TTC549 (cell line): ENCODE measurements at regions not wholly inside any gene's neighbourhood (a gene's known extent, or its start where the extent isn't known, plus 50 kb on each side); places are given as distances from the start of the nearest gene placed in this dataset.
"Not testable (repeated sequence)": the region's sequence is repeated elsewhere in the genome, so short reads cannot be mapped to it uniquely, and the experiment has no call there.

Experiments used
- FAIRE-seq: peaks from 2 replicates; lab custom pipeline; 2012; peaks lifted over from hg19 to GRCh38; lab: Jason Lieb, UNC

DNA sequence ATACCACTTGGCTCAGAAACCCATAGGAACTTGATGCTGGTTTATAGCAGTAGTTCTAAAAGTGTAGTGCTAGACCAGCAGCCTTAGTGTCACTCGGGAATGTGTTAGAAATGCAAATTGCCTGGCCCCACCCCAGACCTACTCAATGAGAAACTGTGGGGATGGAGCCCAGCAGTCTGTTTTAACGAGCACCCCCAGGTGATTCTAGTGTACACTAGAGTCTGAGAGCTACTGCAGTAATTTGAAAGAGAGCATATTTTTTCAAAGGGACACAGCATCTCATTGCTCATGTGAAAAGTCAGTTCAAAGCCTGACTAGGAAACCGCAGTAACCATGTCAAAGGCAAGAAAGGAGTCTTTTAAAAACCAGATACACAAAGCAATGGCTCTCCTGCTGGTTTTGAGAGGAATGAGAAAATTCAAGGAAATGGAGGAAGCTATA is 313.4 kb downstream of the SQOR start:
- no peak for FAIRE-seq

DNA sequence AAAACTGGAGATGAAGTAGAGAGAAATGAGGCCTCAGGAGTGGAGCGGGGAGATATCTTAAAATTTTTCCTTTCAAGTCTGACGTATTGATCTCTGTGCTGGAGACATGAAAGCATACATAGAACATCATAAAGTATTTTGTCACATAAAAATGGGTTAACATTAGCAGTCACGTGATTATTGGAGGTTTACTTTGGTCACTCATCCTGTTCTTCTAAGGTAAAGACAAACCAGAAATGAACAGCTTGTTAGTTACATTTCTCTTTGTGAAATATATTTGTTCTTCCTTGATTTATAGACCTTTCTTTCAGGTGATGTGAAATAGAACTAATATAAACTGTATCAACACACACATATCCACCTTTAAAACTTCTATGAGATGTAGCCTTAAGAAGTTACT is 324.1 kb downstream of the SQOR start:
- FAIRE-seq, result no peak

DNA sequence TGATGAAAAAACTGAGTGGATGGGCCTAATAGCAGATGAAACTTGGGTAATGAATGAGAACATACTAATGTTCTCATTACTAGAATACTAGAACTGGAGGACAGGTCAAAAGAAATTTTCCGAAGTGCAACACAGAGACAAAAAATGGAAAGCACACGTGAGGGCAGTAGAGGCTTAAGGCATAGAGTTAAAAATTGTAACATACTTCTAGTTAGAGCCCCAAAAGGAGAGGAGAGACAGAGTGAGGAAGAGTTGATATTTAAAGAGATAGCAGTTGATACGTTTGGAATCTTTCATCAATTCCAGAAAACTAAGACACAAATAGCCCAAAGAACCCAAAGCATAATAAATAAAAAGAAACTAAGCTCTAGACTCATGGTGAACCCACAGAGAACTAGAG is 327.9 kb downstream of the SQOR start:
- FAIRE-seq, result no peak

DNA sequence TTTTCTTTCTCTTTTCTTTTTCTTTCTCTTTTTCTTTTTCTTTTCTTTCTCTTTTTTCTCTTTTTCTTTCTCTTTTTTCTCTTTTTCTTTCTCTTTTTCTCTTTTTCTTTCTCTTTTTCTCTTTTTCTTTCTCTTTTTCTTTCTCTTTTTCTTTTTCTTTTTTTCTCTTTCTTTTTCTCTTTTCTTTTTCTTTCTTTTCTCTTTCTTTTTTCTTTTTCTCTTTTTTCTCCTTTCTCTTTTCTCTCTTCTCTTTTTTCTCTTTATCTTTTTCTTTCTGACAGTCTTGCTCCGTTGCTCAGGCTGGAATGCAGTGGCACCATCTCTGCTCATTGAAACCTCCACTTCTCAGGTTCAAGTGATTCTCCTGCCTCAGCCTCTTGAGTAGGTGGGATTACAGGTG is 335.7 kb downstream of the SQOR start:
- no peak for FAIRE-seq

DNA sequence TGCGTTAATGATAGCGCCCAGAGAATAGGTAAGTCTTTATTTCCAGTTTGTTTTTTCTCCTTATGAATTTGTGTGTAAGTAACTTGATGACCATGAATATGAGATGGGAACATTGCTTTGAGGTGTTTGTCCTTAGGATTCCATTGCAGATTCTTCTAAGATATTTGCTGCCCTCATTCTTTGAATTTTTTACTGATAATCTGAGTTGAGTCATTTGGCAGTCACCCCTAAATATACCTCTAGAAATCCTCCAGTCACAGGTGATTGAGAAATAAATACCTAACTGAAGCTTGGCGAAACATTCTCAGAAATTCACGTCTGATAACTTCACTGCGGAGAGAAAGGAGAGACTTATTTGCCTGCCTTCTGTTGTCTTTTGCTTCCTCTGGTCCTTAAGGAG is 345.5 kb downstream of the SQOR start:
- FAIRE-seq, result no peak

DNA sequence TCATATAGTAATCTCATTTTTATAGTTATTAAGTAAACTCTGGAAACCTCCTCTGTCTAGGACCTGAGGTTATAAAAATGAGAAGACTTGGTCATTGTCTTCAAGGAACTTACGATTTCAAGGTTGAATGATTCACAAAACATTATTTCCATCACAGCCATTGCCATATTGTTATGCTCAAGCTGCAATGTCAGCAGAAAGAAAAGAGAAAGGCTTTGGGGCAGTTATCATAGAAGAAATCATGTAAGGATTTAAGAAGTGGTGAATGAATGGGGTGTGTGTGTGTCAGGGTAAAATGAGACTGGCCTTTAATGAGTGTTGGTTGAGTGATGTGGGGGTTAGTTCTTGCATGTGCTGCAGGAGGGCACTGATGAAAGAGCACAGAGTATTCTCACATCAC is 346.8 kb downstream of the SQOR start:
- no peak for FAIRE-seq

DNA sequence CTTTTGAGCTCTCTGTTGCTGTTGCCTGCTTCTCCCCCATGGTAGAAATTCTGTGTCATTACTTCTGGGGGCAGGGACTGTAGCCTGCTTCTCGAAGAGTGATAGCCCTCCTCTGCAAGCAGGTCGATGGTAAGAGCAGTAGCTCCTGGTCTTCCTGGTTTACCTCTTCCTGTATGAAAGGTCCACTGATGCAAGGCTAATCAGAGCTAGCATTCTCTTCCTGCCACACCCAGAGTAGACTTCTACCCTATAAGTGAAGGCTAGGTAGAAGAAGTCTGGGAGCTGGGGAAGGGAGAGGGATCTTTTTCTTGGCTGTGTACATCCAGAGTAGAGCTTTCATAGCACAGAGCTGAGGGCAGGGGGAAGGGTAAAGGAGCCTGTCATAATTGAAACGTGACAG is 357.0 kb downstream of the SQOR start:
- FAIRE-seq, result no peak

DNA sequence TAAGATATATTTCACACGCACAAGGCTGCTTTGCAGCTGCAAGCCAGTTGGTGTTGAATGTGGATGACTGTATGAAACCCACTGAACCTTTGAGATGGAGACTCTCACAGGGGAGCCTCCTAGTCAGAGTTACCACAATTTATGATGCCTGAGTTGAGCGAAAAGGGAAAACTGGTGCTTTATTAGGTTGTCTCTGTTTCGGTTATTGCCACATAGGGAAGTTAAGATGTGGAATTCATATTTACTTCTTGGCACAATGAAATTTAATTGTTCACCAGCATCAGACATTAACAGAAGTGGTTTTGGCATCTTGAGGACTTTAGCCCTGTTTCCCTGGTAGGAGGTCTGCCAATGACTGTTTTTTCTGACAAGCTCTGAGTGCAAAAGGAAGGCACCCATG is 358.2 kb downstream of the SQOR start:
- no peak for FAIRE-seq

DNA sequence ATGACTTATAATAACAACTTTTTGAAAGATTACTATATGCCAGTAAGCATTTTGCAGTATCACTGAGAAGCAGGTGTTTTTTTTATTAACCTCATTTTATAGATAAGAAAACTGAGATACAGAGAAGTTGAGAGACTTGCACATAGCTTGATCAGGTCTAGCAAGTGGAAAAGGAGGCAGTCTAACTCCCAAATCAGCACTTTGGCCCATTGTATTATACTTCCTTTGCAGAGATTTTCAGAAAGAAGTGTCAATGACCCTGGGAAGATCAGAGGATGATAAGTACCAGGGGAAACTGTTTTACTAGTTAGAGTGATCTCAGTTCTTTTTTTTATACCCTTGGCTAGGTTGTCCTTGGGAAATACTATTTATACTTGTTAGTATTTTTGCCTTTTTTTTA is 358.7 kb downstream of the SQOR start:
- no peak for FAIRE-seq

DNA sequence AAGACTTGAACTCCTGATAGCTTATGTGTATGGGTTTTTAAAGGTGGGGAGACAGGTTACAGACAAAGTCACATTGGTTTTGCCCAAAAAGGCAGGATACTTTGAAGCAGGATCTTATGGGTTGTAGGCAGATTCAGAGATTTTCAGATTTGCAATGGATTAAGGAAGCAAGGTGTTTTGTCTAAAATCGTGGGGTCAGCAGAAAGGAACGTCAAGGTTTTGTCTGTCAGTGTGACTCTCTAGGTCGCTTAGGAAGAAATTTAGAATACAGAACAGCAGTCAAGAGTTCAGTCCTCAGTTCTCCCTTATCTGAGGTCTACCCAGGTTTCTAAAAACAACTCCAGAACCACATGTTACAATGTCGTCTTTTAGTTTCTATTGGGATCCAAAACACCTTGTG is 361.0 kb downstream of the SQOR start:
- no peak for FAIRE-seq

DNA sequence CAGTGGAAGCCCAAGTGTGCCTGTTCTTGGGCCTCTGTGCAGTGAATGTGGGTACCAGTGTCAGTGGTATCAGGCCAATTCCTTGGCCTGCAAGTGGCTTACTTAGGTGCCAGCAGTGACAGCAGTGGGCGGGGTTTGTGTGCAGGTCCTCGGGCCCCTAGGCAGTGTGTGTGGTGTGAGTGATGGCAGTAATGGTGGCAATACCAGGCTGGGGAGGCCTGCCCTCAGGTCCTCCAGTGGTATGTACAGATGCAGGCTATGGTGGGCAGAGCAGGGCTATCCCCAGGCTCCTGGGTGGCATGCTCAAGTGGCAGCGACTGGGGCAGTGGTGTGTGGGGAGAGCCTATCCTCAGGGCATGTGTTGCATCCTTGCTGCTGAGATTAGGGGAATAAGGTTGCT is 379.7 kb downstream of the SQOR start:
- no peak for FAIRE-seq

DNA sequence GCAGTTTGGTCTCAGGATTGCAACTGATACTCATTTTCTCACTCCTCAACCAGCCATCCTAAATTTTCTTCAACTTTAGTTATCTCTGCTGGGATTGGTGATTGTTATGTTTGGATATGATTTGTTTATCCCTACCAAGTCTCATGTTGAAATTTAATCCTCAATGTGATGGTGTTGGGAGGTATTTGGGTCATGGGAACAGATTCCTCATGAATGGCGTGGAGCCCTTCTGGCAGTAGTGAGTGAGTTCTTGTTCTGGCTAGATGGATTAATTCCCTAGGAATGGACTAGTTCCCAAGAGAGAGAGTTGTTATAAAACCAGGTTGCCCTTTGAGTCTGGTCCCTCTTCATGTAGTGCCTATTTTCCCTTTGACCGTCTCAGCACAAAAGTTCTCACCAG is 399.9 kb downstream of the SQOR start:
- no peak for FAIRE-seq

DNA sequence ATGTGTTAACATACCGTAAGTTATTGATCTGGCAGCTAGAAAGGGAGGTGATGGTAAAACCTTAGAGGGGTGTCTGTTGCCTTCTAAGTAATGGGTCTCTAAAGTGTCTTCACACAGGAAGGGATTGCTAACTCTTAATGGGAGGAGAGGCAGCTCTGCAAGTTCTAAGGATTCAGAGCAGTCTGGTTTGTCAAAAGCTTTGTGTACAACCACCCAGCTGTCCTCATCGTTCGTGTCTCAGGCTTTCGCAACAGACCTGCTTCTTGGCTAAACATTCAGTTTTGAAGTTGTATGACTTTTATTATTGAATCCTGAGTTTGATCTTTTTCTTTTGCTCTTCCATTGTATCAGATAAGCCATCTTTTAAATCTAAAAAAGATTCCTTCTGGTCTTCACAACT is 404.9 kb downstream of the SQOR start:
- no peak for FAIRE-seq

DNA sequence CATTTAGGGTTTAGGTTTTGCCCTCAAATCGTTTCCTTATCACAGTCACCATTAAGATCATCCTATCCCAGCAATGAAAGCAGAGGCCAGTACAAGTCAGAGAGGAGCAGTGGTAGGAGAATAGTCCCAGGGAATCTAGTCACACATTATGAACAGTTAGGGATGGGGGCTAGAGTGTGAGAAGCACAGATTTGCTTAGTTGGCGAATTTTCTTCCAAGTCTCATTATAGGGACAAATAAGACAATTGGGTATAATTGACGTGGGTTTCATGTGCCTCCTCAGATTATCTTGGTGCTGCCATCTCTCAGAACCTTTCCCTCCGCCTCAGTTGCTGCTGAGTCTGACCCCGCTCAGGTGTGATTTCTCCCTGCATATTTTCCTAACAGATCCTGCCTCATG is 407.1 kb downstream of the SQOR start:
- no peak for FAIRE-seq

DNA sequence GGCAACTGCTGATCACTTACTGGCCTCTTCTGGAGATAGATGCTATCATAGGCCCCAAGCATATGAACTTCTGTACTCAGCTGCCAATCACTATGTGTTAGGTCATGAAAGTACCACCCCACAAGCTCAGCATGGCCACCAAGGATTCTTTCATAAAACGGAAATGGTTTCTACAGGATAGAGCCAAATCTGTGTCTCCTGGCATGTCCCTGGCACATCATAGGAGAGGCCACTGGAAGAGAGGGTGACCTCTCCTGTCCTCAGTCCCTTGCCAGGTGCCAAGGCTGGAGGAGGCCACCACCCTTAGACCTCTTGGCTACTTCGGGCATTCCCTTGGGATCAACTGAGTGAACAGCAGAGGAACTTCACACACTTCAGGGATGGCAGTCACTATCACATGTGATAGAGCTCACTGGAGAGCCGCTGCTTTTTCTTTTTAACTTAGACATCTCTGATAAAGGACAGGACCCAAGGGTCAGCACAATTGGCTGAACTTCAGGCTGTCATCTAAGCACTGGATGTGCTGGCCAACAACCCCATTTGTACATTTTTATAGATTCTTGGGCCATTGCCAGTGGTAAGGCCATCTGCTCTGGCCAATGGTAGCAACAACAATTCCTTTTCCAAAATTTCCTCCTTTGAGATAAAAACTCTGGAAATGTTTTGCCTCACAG is 425.2 kb downstream of the SQOR start:
- no peak for FAIRE-seq

DNA sequence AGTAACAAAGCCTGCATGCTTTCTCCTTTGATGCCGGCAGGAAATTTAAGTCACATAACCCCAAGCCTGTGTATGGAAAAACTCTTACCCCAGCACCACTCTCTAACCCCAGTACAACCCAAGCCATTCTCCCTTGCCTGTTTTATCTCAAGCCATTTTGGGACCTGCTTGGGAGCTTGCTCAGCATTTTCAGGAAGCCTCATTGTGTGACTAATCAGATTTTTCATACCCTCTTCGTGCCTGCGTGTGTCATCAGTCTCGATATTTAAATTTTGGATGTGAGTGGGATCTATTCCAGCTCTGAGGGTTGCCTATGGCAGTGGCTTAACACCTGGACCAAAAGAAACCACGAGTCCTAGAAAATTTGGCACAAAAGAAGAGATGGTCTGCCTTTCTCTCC is 426.2 kb downstream of the SQOR start:
- no peak for FAIRE-seq

DNA sequence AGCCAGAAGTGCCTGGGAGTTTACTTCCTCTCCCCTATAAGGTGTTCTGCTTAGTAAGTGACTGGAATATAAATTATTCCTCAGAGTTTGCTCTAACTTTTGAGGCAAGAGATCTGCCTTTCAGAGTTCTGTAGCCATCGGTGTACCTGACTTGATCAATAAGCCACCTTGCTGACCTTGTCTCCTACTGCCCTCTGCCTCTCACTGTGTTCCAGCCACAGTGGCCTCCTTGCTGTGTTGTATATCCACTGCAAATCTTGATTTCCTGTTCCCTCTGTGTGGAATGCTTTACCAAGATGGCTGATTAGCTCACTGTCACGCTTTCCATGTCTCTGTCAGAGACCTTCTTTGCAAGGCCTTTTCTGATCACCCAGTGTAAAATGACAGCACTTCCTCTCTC is 442.4 kb downstream of the SQOR start:
- no peak for FAIRE-seq

DNA sequence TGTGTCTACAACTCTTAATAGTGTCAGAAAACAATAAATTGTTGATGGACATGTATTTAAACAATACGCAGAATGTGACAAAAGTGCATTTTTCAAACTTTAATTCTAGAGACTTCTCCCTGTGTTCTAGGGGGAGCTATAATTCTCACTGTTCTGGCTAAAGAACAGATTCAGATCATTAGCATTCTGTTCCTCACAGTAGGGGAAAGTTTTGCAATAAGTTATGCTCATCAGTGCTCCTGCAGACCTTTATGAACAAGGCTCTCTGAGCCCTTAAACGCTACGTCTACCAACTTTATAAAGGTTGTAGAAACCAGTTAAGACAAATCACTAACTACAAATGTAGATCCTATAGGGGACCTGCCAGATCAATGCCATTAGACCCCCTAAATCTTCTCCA is 444.2 kb downstream of the SQOR start:
- no peak for FAIRE-seq

DNA sequence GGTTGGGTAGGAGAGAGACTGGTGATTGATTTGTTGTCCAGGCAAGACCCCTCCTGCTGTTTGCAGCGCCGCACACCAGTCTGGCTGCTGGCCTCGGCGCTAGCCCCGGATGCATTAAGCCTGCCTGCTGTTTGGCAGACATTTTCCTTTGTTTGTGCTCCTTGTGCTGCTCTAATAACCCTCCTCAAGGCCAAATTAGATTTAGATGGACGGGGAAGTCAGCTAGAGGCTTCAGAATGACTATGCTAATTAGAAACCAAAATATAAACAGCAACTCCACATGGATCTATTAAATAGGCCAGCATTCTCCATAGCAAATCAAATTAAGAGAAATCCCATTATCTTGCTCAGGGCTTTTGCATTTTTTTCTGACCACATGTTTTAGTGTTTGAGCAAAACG is 445.2 kb downstream of the SQOR start:
- no peak for FAIRE-seq

DNA sequence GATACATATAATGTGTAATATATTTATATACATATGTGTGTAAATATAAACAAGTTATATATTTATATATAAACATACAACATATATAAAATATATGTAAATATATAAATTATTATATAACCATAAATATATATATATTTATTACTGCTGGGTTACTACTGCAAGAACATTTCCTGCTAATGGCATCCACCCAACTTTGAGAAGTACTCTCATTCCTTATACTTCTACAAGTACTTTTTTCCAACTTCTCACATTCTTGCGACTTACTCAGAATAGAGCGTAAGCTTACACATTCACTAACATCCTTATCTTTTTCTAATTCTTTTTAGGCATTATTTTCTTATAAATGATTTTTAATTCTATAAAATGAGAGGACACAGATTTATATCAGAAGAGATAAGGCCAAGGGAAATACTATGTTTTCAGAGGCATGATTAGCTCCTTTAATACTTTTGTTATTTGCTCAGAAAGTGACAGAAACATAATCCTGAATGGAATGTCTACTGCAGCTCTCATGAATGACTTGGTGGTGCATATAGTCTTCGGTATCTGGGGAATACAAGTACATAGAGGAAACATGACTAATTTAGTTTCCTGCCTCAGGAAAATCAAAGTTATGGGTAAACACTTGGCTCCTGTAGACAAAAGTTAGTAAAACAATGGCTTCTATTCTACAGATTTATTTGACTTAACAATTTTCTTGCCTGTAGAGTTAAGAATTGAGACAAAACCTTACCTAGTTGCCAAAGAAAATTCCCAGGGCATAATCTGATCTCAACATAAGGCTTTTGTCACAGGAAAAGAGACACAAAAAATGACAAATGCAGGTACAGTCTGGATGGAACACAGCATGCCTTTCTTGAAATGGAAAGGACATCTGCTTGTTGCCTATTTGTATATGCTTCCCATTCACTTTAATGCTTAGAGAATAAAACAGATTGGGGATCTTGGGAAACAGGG is 453.9 kb downstream of the SQOR start:
- FAIRE-seq, result peak; percentile 77

DNA sequence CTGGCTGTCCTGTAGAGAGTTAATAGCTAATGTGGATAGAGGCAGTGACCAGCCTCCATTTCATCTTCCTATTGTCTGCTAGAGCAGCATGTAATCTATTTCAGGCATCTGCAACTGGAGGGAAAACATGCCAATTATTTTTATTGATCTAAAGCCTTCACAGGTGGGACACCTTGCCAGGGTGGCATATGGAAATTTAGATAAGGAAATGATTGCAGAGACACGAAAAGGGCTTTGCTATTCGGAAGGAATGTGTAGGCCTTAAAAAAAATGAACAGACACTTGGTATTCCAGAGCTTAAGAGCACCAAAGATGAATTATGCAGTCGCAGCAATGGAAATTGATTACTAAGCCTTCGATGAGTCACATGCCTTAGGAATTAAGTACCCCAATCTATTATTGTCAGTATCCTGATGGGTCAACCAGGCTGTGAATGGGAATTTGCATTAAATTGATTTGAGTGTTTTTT is 454.7 kb downstream of the SQOR start:
- no peak for FAIRE-seq

DNA sequence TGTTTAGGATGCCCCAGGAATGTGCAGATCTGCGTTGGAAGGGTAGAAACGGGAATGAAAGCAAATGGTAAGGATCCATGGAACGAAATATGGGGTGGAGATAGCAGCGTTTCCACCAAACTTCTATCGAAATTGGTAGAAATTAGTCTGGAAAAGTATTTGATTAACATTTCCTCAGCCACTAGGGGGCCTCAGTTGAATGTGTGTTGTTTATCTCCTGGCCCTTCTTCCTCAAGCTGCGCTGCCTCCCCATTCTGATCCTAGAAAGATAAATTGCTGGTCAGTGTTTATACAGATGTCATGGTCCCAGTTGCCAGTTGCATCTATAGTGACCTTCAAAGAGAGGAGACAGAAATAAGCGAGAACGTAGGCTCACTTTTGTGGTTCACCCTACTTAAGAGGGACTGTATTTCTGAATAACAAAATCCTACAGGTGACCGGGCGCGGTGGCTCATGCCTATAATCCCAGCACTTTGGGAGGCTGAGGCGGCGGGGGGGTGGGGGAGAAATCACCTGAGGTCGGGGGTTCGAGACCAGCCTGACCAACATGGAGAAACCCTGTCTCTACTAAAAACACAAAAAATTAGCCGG is 457.1 kb downstream of the SQOR start:
- FAIRE-seq, result no peak

DNA sequence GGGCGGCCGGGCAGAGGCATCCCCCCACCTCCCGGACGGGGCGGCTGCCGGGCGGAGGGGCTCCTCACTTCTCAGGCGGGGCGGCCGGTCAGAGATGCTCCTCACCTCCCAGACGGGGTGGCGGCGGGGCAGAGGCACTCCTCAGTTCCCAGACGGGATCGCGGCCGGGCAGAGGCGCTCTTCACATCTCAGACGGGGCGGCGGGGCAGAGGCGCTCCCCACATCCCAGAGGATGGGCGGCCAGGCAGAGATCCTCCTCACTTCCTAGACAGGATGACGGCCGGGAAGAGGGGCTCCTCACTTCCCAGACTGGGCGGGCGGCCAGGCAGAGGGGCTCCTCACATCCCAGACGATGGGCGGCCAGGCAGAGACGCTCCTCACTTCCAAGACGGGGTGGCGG is 463.2 kb downstream of the SQOR start:
- FAIRE-seq, result not testable (repeated sequence)
